Activated CD4-positive, alpha-beta T cell treated with anti-CD3 and anti-CD28 coated beads, Interleukin-2, amount 50 U/mL, for 16 hours (primary cell): ENCODE measurements at regions not wholly inside any gene's neighbourhood (a gene's known extent, or its start where the extent isn't known, plus 50 kb on each side); places are given as distances from the start of the nearest gene placed in this dataset.
"Not testable (repeated sequence)": the region's sequence is repeated elsewhere in the genome, so short reads cannot be mapped to it uniquely, and the experiment has no call there.

ENCODE experiments used
- DNase-seq: peaks from one replicate; pipeline ENCODE4 v3.0.0-alpha.2; 2020

DNA sequence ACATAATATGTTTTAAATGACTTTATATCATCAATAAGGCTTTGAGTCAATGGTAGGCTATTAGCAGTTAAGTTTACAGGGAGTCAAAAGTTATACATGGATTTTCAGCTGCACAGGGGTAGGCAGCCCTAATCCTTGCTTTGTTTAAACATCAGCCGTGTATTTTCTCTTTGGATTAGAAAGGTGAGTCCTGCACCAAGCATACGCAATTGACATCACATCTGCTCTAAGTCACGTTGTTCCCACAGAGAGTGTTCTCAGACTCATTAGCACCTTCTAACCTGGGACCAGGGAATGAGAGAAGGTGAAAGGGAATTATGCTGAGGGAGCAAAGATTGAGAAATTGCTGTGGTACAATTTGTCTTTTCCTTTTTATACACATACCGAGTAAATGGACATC lies 148.6 kb upstream of the ZNF804B start:
- DNase-seq: no peak

DNA sequence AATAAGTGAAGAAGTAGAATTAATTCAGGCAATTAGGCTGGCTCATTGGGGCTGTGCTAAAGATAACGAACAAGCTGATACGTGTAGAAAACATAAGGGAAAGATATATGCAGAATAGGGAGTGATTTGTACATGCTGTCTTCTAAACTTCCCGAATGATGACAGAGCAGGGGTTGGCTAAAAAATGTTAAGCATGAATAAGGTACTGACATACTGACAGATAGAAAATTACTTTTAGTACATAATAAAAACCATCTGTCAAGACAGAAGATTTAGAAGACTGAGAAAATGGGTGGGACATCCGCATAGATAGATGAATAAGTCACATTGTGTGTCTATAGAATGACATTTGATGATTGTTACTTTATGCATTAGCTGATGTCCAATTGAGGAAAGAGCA lies 158.8 kb upstream of the ZNF804B start:
- DNase-seq: no peak

- DNase-seq: no peak
Measured at GRCh38 chr7:88599528-88599927, 160.0 kb upstream of the ZNF804B start.

DNA sequence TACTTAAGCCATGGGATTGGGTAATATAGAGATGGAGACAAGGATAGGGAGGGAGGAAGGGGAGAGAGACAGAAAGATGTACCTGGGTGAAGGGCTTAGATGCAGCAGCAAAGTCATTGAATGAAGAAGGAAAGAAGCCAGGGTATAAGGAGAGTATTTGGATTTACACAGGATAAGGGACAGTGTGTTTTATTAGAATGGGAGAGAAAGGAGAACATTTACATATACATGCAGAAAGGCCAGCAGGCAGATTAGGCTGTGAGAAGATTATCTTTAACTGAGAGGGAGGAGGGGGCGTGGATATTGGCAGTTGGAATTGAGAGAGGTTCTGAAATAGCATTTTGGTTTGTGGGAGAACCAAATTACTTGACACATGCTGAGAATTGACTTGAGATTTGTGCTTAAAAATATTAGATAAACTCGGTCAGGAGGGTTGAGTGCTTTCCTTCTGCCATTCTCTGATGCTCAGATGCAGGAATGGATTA lies 161.5 kb upstream of the ZNF804B start:
- DNase-seq: no peak

- DNase-seq: no peak
Measured at GRCh38 chr7:88590963-88591362, 168.5 kb upstream of the ZNF804B start.

DNA sequence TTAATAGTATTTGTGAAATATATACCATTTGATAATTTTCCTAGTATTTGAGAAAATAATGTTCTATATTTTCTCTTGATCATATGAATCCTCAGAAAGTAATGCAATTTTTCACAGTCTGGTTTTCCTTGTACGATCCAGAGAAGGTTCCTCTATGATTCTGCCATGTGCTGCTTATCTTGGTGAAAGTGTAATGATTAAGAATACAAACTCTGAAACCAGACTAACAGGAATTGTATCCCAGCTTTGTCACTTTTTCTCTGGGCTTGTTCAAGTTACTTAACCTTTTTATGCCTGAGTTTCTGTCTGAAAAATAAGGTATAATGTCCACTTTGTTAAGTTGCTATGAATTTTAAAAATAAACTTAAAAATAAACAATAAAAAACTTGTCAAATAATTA lies 169.6 kb upstream of the ZNF804B start:
- DNase-seq: no peak

DNA sequence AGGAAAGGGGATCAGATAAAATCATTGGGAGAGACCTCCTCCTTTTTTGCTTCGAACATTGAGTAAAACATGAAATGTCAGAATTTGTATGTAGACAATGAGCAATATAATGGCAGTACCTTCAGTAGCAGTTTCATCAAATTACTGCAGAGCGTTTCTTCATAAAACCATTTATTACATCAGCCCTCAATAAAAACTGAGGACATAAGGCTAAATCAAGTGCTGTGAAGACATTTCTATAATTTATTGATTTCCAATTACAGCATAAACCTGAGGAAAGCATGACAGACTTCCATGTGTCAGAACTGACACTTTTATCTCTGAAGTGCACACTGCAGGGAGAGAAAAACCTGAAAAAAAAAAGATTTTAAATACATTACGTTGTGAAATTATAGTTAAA lies 172.6 kb upstream of the ZNF804B start:
- DNase-seq: no peak

DNA sequence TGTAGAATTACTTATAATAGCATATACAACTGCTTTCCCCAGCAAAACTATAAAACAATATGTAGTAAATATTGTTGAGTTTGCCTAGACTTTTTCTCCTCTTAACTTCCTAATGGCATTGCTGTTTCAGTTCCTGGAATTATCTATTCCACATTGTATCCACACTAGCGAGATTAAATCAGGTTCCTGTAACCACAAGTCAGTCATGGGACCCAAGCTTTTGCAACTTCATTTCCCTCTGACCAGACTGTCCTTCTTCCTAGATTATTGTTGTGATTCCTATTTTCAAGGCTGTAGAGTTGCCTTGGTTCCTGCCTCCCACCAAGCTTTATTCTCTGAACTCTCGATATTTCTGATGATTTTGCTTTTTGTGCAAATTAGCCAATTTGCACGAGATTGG lies 173.3 kb upstream of the ZNF804B start:
- DNase-seq: no peak

DNA sequence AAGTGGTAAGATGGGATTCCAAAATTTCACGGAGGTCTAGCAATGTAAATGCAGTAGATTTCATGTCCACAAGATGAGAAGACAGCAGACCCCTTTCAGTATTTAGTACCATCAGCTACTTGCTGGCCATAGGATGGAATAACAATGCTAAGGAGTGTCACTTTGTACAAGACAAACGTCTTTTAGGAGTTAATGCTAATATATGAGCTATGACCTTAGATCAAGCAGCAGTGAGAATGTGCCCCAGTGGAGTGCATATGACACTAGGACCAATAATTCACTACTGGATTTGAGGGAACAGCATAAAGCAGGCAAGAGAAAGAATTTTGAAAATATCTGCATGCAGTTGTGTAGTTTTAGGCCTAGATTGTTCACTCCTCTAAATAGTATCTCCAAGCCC lies 182.8 kb upstream of the ZNF804B start:
- DNase-seq: no peak

- DNase-seq: no peak
Measured at GRCh38 chr7:88566162-88566729, 193.3 kb upstream of the ZNF804B start.

GRCh38 chr7:88565401-88565800 lies 194.1 kb upstream of the ZNF804B start:
- DNase-seq: no peak

- not testable (repeated sequence) for DNase-seq
Measured at GRCh38 chr7:88556441-88556840, 203.1 kb upstream of the ZNF804B start.

DNA sequence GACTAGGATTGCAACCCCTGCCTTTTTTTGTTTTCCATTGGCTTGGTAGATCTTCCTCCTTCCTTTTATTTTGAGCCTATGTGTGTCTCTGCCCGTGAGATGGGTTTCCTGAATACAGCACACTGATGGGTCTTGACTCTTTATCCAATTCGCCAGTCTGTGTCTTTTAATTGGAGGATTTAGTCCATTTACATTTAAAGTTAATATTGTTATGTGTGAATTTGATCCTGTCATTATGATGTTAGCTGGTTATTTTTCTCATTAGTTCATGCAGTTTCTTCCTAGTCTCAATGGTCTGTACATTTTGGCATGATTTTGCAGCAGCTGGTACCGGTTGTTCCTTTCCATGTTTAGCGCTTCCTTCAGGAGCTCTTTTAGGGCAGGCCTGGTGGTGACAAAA lies 204.7 kb upstream of the ZNF804B start:
- DNase-seq: not testable (repeated sequence)

GRCh38 chr7:88548399-88548798 lies 211.1 kb upstream of the ZNF804B start:
- no peak for DNase-seq

DNA sequence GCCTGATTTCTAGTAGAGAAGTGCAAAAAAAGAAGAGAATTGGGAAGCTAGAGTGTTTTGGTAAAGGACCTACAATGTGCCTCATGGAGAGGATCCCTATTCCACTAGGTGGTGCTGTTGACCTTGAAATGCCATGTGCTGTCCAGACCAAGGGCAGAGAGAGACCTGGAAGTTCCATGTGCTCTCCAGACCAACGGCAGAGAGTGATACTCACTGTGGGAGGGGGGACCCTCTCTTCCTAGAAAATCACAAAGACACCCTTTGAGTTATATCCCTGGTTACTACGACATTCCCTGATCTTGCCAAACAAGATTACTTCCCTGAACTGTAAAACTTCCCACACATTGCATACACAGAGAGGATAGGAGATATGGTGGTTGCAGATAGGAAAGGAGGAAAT lies 212.7 kb upstream of the ZNF804B start:
- DNase-seq: peak; percentile 50

GRCh38 chr7:88545663-88546062 lies 213.8 kb upstream of the ZNF804B start:
- DNase-seq: no peak

DNA sequence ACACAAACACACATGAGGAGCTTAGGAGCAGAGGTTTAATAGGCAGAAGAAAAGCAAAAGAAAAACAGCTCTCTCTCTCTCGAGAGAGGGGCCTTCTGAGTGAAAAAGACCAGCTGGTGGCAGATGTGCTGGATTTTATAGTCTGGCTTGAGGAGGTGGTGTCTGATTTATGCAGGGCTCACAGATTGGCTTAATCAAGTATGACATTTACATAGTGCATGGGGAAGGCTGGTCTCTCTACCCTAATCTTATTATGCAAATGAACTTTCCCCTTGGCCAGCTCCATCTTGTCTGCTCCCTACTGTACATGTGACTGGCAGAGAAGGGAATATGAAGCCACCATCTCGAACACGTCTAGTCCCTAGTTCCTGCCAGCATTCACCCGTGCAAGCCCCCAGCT lies 219.5 kb upstream of the ZNF804B start:
- DNase-seq: no peak

GRCh38 chr7:88539518-88539917 lies 220.0 kb upstream of the ZNF804B start:
- no peak for DNase-seq

DNA sequence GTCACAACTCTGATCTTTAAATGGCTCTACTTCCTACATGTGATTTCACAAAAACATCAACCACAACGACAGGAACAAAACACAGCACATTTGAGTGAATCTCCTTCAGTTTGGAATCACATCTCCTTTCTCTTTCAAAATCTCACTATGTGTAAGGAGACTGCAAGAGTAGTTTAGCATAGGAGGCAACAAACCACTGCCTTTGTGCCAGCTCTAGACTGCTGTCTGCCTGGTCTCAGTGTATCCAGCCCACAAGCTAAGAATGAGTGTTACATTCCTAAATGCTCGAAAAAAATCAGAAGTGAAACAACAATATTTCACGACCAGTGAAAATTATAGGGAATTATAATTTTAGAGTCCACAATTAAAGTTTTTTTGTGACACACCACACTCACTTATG lies 217.0 kb upstream of the STEAP4 start:
- no peak for DNase-seq

DNA sequence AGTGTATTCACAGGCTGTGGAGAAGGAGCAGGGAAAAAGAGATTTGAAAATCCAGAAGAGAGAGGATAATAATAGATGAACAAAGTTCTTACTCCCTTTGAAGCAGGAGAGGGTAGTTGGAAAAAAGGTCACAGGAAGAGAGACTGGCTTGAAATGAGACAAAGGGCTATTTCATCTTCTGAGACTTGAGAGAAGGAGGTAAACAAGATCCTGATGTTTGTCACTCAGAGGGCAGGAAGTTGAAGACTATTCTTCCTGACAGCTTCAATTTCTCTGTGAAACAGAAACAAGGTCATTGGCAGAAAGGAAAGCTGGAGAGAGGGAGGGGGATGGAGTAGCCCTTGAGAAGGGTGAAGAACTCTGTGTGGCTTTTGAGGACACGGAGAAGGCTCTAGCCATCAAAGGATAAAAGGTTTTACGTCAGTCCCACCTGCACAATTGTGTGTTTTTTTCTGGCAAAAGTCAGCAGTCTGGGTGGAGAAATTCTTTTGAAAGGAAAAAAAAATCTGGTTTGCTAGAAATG lies 216.1 kb upstream of the STEAP4 start:
- DNase-seq: no peak

DNA sequence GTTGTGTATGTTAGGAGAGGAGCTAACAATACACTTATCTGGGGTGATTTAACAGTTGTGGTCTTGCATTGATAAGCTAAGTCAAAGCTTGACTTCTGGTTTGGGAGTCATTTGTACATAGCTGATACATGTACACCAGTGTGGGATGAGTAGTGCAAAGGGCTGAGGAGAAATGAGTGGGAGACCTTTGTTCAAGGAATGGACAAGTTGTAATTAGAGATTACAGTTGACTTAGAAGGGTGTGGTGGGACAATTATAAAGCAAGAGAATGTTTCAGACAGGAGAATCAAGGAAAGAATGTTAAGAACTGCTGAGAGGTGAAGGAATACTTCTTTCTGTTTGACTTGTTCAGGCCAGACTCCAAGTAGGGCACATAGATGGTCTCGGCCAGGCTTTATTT lies 209.7 kb upstream of the STEAP4 start:
- no peak for DNase-seq

- no peak for DNase-seq
Measured at GRCh38 chr7:88515301-88515700, 208.6 kb upstream of the STEAP4 start.

GRCh38 chr7:88509341-88509740 lies 202.6 kb upstream of the STEAP4 start:
- DNase-seq: no peak

DNA sequence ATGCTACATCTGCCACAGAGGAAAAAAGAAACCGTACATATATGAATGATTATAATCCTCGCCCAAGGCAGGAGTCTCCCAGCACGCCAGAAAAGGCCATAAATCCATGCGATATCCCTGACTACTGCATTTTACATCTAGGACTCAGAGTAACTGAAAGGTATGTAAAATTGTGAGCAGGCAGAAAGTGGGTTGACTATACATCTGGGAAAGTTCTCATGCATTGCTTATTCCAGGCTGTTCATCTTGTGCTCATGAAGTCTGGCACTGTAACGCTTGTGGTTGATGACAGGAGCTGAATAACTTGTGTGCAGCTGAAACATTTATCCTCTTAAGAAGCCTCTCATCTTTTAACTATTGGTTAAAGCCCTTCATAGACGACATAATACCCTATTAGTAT lies 193.4 kb upstream of the STEAP4 start:
- DNase-seq: no peak
